A549 (cell line): ENCODE measurements at regions not wholly inside any gene's neighbourhood (a gene's known extent, or its start where the extent isn't known, plus 50 kb on each side); places are given as distances from the start of the nearest gene placed in this dataset.

ENCODE experiments used
- ATAC-seq, 2 experiments: fragments of 200-7000 bp in 1 of 2; fragments of >200 bp in 1 of 2; cut with Nextera tagmentation in 1 of 2; cut with Tn5 transposase in 1 of 2; 3 replicates each; pipeline versions ENCODE4 v1.8.0 to v1.9.1; 2018 to 2020; ENCODE audit warnings: mild to moderate bottlenecking in 1 of 2, moderate library complexity in 1 of 2
- CTCF ChIA-PET: fragments of 300-600 bp; sonication (Branson Sonifier 250); formaldehyde crosslinking; extraction: SDS; loops from one replicate; lab custom pipeline; 2021; ENCODE audit warnings: antibody characterized with exemption, inconsistent platforms; lab: Yijun Ruan, JAX
- POLR2A ChIA-PET: fragments of 350-600 bp; formaldehyde crosslinking; extraction: SDS; loops from one replicate; lab custom pipeline; 2021; ENCODE audit warnings: antibody characterized with exemption, inconsistent platforms; lab: Yijun Ruan, JAX
- DNase-seq, 2 experiments: peaks; one replicate each; pipeline versions ENCODE4 v3.0.0 to v3.0.0-alpha.2; 2011 to 2016; ENCODE audit warnings: low read depth in 1 of 2, low spot score in 1 of 2
- FAIRE-seq: peaks from 2 replicates; lab custom pipeline; 2011; peaks lifted over from hg19 to GRCh38; lab: Jason Lieb, UNC
- H3K27ac ChIP-seq, 2 experiments: fragments of >200 bp; sonication (Bioruptor Twin); formaldehyde crosslinking; 3 replicates each; pipeline ENCODE4 v1.5.1; 2016 to 2017
- H3K4me1 ChIP-seq: fragments of >200 bp; sonication (Bioruptor Twin); formaldehyde crosslinking; 3 replicates; pipeline ENCODE4 v1.6.1; 2016
- H3K4me2 ChIP-seq: fragments of >200 bp; sonication (Bioruptor Twin); formaldehyde crosslinking; 3 replicates; pipeline ENCODE4 v1.6.1; 2016
- H3K4me3 ChIP-seq: fragments of >200 bp; sonication (Bioruptor Twin); formaldehyde crosslinking; 3 replicates; pipeline ENCODE4 v1.5.1; 2016
- H3K9me3 ChIP-seq: fragments of >200 bp; sonication (Bioruptor Twin); formaldehyde crosslinking; 3 replicates; pipeline ENCODE4 v1.6.1; 2016
- CEBPB ChIP-seq, 2 experiments: fragments of >200 bp in 1 of 2; sonication (Bioruptor Twin) in 1 of 2; formaldehyde crosslinking in 1 of 2; IDR thresholded peaks; 2 replicates each; pipeline ENCODE4 v1.6.1; 2012 to 2016
- CHD4 ChIP-seq: fragments of 200-600 bp; sonication (generic); IDR thresholded peaks from 2 replicates; pipeline ENCODE4 v1.6.1; 2016; ENCODE audit warnings: antibody characterized with exemption, mild to moderate bottlenecking, borderline replicate concordance
- EHMT2 ChIP-seq: fragments of 200-600 bp; sonication (generic); IDR thresholded peaks from 2 replicates; pipeline ENCODE4 v1.6.1; 2016; ENCODE audit warnings: antibody characterized with exemption, low read depth, mild to moderate bottlenecking, moderate library complexity
- FOSB ChIP-seq: fragments of 250-450 bp; sonication (Bioruptor Pico); IDR thresholded peaks from 2 replicates; pipeline ENCODE4 v1.5.0; 2020; ENCODE audit warnings: mild to moderate bottlenecking, moderate library complexity
- GATA3 ChIP-seq: IDR thresholded peaks from 2 replicates; pipeline ENCODE4 v1.6.1; 2012; ENCODE audit warnings: borderline replicate concordance
- HDAC2 ChIP-seq: fragments of 200-600 bp; sonication (generic); IDR thresholded peaks from 2 replicates; pipeline ENCODE4 v1.6.1; 2016
- HOXA7 ChIP-seq: fragments of 250-450 bp; sonication (Bioruptor Pico); IDR thresholded peaks from 2 replicates; pipeline ENCODE4 v1.5.0; 2020; ENCODE audit warnings: mild to moderate bottlenecking, moderate library complexity
- JUNB ChIP-seq: fragments of >200 bp; sonication (Bioruptor Twin); formaldehyde crosslinking; IDR thresholded peaks from 2 replicates; pipeline ENCODE4 v1.6.1; 2016
- KDM1A ChIP-seq: fragments of 200-600 bp; sonication (generic); IDR thresholded peaks from 2 replicates; pipeline ENCODE4 v1.6.1; 2016; ENCODE audit warnings: low read depth, mild to moderate bottlenecking
- MAFK ChIP-seq: fragments of 450-650 bp; IDR thresholded peaks from 2 replicates; pipeline ENCODE4 v1.6.1; 2014; ENCODE audit not compliant: partially characterized antibody
- MAZ ChIP-seq: fragments of 150-350 bp; IDR thresholded peaks from 2 replicates; pipeline ENCODE4 v1.6.1; 2014; ENCODE audit warnings: antibody characterized with exemption, low read depth, low read length, borderline replicate concordance
- MYC ChIP-seq: IDR thresholded peaks from 2 replicates; pipeline ENCODE4 v1.6.1; 2012; ENCODE audit warnings: mild to moderate bottlenecking, inconsistent platforms, low read length, improper control_type of control experiment, borderline replicate concordance
- NFE2L2 ChIP-seq: fragments of 150-350 bp; conservative IDR thresholded peaks from 2 replicates; pipeline ENCODE4 v1.6.1; 2014; ENCODE audit warnings: low read length
- NR3C1 ChIP-seq: fragments of >200 bp; sonication (Bioruptor Twin); formaldehyde crosslinking; IDR thresholded peaks from 3 replicates; pipeline ENCODE4 v1.6.1; 2017
- PHF8 ChIP-seq: fragments of 200-600 bp; sonication (generic); IDR thresholded peaks from 2 replicates; pipeline ENCODE4 v1.6.1; 2016; ENCODE audit warnings: low read depth, mild to moderate bottlenecking, antibody characterized with exemption, moderate library complexity, borderline replicate concordance
- POLR2A ChIP-seq: IDR thresholded peaks from 2 replicates; pipeline ENCODE4 v1.6.1; 2012; ENCODE audit warnings: mild to moderate bottlenecking, low read length
- RAD21 ChIP-seq, 2 experiments: fragments of >200 bp in 1 of 2; sonication (Bioruptor Twin) in 1 of 2; formaldehyde crosslinking in 1 of 2; IDR thresholded peaks in 1 of 2; conservative IDR thresholded peaks in 1 of 2; 2 replicates in 1 of 2; 3 replicates in 1 of 2; pipeline ENCODE4 v1.6.1; 2012 to 2018; ENCODE audit warnings: inconsistent platforms in 1 of 2
- RCOR1 ChIP-seq: fragments of 150-350 bp; IDR thresholded peaks from 2 replicates; pipeline ENCODE4 v1.6.1; 2014; ENCODE audit warnings: antibody characterized with exemption, low read length, low read depth
- SMC3 ChIP-seq: fragments of >200 bp; sonication (Bioruptor Twin); formaldehyde crosslinking; IDR thresholded peaks from 3 replicates; pipeline ENCODE4 v1.6.1; 2018; ENCODE audit warnings: inconsistent platforms
- SREBF2 ChIP-seq: fragments of 450-650 bp; IDR thresholded peaks from 2 replicates; pipeline ENCODE4 v1.6.1; 2014; ENCODE audit warnings: mild to moderate bottlenecking, moderate library complexity
- TFCP2L1 ChIP-seq: fragments of 250-450 bp; sonication (Bioruptor Pico); IDR thresholded peaks from 2 replicates; pipeline ENCODE4 v1.5.0; 2021; ENCODE audit warnings: mild to moderate bottlenecking
- USF2 ChIP-seq: fragments of 450-650 bp; IDR thresholded peaks from 2 replicates; pipeline ENCODE4 v1.6.1; 2014; ENCODE audit warnings: antibody characterized with exemption
- ZC3H11A ChIP-seq: fragments of 450-650 bp; IDR thresholded peaks from 2 replicates; pipeline ENCODE4 v1.6.1; 2014; ENCODE audit warnings: antibody characterized with exemption, mild to moderate bottlenecking
- ZFP36 ChIP-seq: fragments of 450-650 bp; IDR thresholded peaks from 2 replicates; pipeline ENCODE4 v1.6.1; 2014; ENCODE audit warnings: borderline replicate concordance; ENCODE audit not compliant: partially characterized antibody
- ZNF302 ChIP-seq: fragments of 250-450 bp; sonication (Bioruptor Pico); IDR thresholded peaks from 2 replicates; pipeline ENCODE4 v1.9.0; 2021; ENCODE audit warnings: inconsistent platforms, mild to moderate bottlenecking, moderate library complexity
- ZSCAN20 ChIP-seq: fragments of 250-450 bp; sonication (Bioruptor Pico); IDR thresholded peaks from 2 replicates; pipeline ENCODE4 v1.8.0; 2022; ENCODE audit warnings: mild to moderate bottlenecking, moderate library complexity
- WGBS: methylation state at CpG from one replicate; pipeline ENCODE4 v1.1.6; 2017; ENCODE audit errors: missing lambda C conversion rate; 5-methylcytosine and 5-hydroxymethylcytosine counted together

GRCh38 chr3:65028024-65028423 lies 340.2 kb upstream of the ADAMTS9 start:
- POLR2A ChIA-PET = no interaction called here

GRCh38 chr3:65027335-65027734 lies 339.5 kb upstream of the ADAMTS9 start:
- ATAC-seq = no peak
- CTCF ChIA-PET = no interaction called here
- no peak overlapping the region for H3K4me3 ChIP-seq
- WGBS = 51% methylated on average over 8 of the region's 8 CpGs
- no peak overlapping the region for H3K27ac ChIP-seq
- no peak for TF ChIP-seq POLR2A
- TF ChIP-seq RAD21 (conservative IDR thresholded peaks at IDR 0.05 in 1 of 2, IDR thresholded peaks at IDR 0.05 in 1 of 2) = no peak
- no peak for TF ChIP-seq MYC
- no peak for TF ChIP-seq JUNB
- TF ChIP-seq MAFK = no peak
- no peak for TF ChIP-seq ZC3H11A
- no peaks in the 10 kb centered on the region for H3K4me1 ChIP-seq
- no peaks in the 10 kb centered on the region for H3K9me3 ChIP-seq
- POLR2A ChIA-PET = no interaction called here
- H3K4me2 ChIP-seq = no peak overlapping the region
- DNase-seq = no peak
- FAIRE-seq = no peak

More at GRCh38 chr3:65028024-65028423, 340.2 kb upstream of the ADAMTS9 start:
- FAIRE-seq = no peak
- 41% methylated on average over 2 of the region's 2 CpGs for WGBS
- no peak for DNase-seq
- no peaks in the 10 kb centered on the region for H3K4me1 ChIP-seq
- no peak overlapping the region for H3K4me3 ChIP-seq
- TF ChIP-seq PHF8 (no peak), HDAC2 (no peak), ZFP36 (no peak), NFE2L2 (no peak), CEBPB (IDR thresholded peaks at IDR 0.05) (no peak), USF2 (no peak), FOSB (CRISPR knock-in tag) (no peak), ZSCAN20 (CRISPR knock-in tag) (no peak)
- TF ChIP-seq, all 56 proteins: peak for 0
- Histone ChIP-seq H3K9me3 (no peaks in the 10 kb centered on the region), H3K27ac (no peak overlapping the region), H3K4me2 (no peak overlapping the region)
- no peak for ATAC-seq
- CTCF ChIA-PET = no interaction called here

- H3K4me3 ChIP-seq = no peak overlapping the region
- H3K4me1 ChIP-seq = no peaks in the 10 kb centered on the region
- H3K9me3 ChIP-seq = no peaks in the 10 kb centered on the region
- no peak overlapping the region for H3K27ac ChIP-seq
- whole genome bisulfite sequencing = 59% methylated on average over 9 of the region's 9 CpGs
- CTCF ChIA-PET = no interaction called here
- DNase-seq = no peak
- no peak for ATAC-seq
- no peak overlapping the region for H3K4me2 ChIP-seq
- TF ChIP-seq CHD4 = no peak
- TF ChIP-seq TFCP2L1 (CRISPR knock-in tag) = no peak
- TF ChIP-seq RAD21 (conservative IDR thresholded peaks at IDR 0.05 in 1 of 2, IDR thresholded peaks at IDR 0.05 in 1 of 2) = no peak
- TF ChIP-seq SREBF2 = no peak
- no peak for TF ChIP-seq MAZ
- TF ChIP-seq MAFK = no peak
- no peak for TF ChIP-seq HOXA7 (CRISPR knock-in tag)
- TF ChIP-seq RCOR1 = no peak
- TF ChIP-seq EHMT2 = no peak
- no peak for TF ChIP-seq GATA3
- no peak for TF ChIP-seq CEBPB (IDR thresholded peaks at IDR 0.05)
- TF ChIP-seq NR3C1 = no peak
- TF ChIP-seq KDM1A = no peak
- no peak for FAIRE-seq
- POLR2A ChIA-PET = no interaction called here
These were observed 338.4 kb upstream of the ADAMTS9 start for GRCh38 chr3:65026151-65026550.

- CTCF ChIA-PET = interaction anchor here (1.1 kb wide), 1 partner anchor 491 kb away, joined by 3 read pairs; no protein-coding TSS in a partner anchor
These were observed 336.3 kb upstream of the ADAMTS9 start for GRCh38 chr3:65024148-65024547.

More at GRCh38 chr3:65024148-65024547, 336.3 kb upstream of the ADAMTS9 start:
- H3K4me2 ChIP-seq = no peak overlapping the region
- no peaks in the 10 kb centered on the region for H3K9me3 ChIP-seq
- H3K4me1 ChIP-seq = no peaks in the 10 kb centered on the region
- no peak overlapping the region for H3K4me3 ChIP-seq
- no peak for FAIRE-seq
- 36% methylated on average over 7 of the region's 7 CpGs for WGBS
- no peak for TF ChIP-seq RAD21 (conservative IDR thresholded peaks at IDR 0.05 in 1 of 2, IDR thresholded peaks at IDR 0.05 in 1 of 2)
- TF ChIP-seq POLR2A = no peak
- no peak for TF ChIP-seq SMC3
- TF ChIP-seq SREBF2 = no peak
- no peak for TF ChIP-seq NR3C1
- no peak for TF ChIP-seq ZNF302 (CRISPR knock-in tag)
- TF ChIP-seq HOXA7 (CRISPR knock-in tag) = no peak
- no peak for TF ChIP-seq MYC
- no peak for TF ChIP-seq MAZ
- TF ChIP-seq, all 56 proteins: peak for 0
- H3K27ac ChIP-seq = no peak overlapping the region
- ATAC-seq (no peak), DNase-seq (no peak)
- POLR2A ChIA-PET = interaction anchor here (0.6 kb wide), 1 partner anchor 16 kb away, joined by 3 read pairs; no protein-coding TSS in a partner anchor
